Activated naive CD4-positive, alpha-beta T cell treated with Interleukin-2 at 50 U/mL for 16 hours (primary cell): ENCODE measurements at regions not wholly inside any gene's neighbourhood (a gene's known extent, or its start where the extent isn't known, plus 50 kb on each side); places are given as distances from the start of the nearest gene placed in this dataset.
"Not testable (repeated sequence)": the region's sequence is repeated elsewhere in the genome, so short reads cannot be mapped to it uniquely, and the experiment has no call there.

Experiments used
- DNase-seq: peaks from one replicate; pipeline ENCODE4 v3.0.0-alpha.2; 2020

DNA sequence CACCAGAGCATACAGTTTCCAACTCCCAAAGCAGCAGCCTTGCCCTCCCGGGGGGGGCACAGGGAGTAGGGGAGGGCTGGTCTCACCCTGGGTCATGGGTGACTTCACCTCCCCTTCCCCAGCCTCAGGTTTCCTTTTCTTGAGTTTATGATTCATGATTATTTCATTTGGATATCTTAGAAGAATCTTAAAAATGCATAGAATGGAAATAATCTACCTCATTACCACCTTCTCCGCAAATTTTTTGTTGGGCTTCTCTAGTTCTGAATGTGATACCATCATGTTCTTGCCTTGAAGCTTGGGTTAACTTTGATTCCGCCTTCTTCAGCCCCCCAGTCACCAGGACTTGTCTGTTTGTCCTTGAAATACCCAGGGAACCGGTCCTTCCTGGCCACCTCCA lies 148.8 kb upstream of the ROPN1 start:
- DNase-seq, result no peak

DNA sequence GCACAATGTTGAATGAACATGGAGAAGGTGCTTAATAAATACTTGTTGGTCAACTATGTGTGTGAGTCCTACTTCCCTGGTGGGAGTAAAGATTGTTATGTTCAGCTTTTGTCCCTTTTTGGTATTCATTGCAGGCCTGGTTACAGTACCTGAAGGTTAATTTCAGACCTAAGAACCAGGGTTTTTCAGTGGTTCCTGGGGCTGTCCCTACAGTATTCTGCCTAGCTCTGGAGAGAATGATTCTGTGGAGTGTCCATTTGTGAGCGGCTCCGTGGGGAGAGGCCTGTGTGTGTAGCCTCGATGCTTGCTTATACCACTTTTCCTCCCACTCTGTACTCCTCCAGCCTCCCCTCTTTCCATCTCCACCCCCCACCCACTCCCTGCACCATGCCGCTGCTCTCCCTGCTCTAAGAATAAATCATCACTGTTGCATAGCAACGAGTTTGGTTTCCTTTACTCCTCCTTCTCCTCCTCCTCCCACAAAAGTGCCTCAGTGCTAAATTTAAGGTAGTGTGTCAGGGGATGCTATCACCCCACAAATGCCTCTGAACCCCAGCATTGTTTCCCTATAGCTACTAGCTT lies 150.6 kb upstream of the ROPN1 start:
- no peak for DNase-seq

- no peak for DNase-seq
Measured at GRCh38 chr3:124143047-124143446, 151.1 kb upstream of the ROPN1 start.

DNA sequence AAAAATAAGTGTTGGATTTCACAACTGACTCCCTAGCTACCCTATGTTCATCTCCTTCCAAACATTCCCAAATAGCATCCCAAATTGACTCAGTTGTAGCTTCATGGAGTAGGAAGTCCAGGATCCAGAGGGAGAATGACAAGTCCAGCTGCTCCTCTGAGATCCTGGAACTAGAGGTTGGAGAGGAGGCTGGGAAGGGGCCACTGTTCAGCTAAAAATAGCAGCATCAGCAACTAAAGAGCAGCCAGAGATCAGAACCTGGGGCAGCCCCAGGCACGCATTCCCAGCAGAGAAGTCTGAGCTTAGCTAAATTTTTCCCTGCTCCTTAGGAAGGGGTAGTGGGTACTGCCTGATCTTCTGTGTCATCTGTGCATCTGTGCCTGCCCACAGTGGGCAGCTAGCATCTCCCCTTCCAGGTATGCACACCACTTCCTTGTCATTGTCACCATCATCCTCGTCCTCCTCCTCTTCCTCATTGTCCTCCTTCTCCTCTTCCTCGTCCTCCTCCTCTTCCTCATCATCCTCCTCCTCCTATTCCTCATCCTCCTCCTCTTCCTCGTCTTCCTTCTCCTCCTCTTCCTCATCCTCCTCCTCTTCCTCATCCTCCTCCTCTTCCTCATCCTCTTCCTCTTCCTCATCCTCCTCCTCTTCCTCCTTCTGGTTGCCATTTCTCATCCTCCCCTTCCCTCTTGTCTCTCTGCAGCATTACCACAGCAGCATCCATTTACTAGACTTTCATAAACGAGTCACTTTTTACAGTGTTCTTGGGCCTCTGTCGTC lies 152.3 kb upstream of the ROPN1 start:
- no peak for DNase-seq

GRCh38 chr3:124147429-124147828 lies 155.5 kb upstream of the ROPN1 start:
- no peak for DNase-seq

DNA sequence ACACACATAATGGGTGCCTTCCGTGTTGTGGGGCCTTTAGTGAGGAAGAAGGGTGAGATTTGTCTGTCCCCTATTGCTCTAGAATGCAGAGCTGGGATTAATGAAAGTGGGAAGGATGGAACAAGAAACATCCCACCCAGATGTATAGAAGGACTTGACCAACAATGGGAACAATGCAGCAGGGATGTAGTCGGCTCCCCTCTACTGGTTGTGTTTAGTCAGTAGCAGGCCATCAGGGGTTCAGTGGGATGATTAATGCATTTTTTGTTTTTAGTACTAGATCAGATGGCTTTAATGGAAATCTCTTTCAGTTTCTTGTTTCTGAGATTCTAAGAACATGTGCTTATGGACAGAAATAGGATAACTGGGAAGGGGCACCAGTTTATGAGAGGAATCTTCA lies 156.0 kb upstream of the ROPN1 start:
- DNase-seq, result no peak

DNA sequence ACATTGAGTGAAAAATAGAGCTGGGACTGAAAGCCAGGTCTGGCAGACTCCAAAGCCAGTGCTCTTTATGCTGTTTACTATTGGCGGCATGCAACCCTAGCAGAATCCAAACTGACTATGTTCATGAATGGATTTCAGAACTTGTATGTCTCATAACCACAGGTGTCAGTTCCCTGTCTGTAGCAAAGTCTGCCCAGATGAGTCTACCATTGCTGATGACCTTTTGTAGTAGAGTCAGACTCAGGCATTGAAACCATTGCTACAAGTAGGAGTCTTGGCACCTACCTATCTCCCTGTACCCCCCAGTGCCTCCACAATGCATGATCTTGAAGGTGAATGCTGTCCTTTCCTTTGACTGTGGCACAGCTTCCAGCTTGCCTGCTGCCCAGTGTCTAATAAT lies 157.2 kb upstream of the ROPN1 start:
- DNase-seq, result no peak

DNA sequence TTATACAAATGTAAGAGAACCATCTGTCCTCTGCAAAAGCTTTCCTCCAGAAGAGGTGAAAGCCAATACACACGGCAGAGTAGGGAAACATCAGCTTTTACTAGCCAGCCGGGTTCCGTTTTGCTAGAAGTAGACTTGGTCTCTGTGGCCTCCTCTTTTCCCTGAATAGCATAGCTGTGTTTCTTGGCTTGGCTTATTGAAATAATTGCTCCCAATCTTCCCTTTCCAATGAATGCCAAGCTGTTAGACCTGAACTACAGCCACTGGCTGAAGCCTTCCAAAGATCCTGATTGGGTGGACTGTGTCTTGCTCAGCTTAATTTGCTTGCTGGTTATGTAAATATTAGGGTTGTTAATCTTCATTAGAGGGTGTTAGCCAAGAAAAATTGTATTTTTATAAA lies 157.8 kb upstream of the ROPN1 start:
- no peak for DNase-seq

GRCh38 chr3:124152891-124153290 lies 161.0 kb upstream of the ROPN1 start:
- DNase-seq, result not testable (repeated sequence)

GRCh38 chr3:124156866-124157712 lies 165.2 kb upstream of the ROPN1 start:
- DNase-seq, result no peak

GRCh38 chr3:124157748-124158147 lies 165.8 kb upstream of the ROPN1 start:
- no peak for DNase-seq

DNA sequence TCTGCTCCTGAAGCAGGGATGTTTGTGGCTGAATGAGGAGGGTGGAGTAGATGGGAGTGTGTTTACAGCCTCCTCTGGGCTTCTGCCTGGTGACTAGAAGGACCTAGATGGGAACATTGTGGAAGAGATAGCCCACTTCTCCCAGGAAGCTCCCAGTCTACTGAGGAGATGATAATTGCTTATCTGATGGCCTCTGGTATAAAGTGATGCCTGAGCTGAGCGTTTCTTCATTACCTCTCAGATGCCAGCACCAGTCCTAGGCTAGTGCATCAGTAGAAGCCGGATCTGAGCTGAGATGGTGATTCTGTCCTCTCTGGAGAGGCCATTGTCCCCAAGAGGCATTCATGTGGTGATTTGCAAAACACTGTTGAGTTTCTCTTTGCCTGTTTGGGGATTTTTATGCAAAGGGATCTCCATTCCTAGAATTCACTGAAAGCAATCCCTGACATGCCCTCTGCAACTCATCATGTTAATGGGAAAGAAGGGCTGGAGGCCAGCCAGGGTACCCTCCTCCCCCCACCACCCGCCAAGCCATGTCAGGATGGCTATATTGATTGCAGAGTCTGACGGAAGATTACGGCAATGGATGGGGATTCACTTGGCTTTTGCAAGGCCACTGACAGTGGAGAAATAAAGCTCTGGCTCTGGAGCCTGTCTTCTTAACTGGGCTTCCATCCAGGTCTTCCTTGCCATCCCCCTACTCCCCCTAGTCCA lies 166.4 kb upstream of the ROPN1 start:
- no peak for DNase-seq

DNA sequence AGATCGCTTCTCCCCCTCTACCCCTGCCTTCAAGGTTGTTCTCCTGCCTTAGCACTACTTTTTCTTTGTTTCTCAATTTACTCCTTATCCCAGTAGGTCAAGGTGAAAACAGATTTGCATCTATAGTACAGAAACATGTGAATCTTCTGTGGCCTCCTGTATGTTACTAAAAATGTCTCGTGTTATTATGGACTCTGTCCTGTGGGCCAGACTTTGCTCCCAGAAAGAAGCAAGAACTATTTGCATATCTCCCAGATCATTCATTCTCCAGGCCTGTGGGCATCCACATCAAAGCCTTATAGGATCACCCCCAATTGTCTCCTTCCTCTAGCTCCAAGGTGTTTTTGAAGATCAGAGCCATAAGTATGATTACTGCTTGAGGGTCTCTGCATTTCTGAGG lies 169.5 kb upstream of the ROPN1 start:
- DNase-seq, result no peak

DNA sequence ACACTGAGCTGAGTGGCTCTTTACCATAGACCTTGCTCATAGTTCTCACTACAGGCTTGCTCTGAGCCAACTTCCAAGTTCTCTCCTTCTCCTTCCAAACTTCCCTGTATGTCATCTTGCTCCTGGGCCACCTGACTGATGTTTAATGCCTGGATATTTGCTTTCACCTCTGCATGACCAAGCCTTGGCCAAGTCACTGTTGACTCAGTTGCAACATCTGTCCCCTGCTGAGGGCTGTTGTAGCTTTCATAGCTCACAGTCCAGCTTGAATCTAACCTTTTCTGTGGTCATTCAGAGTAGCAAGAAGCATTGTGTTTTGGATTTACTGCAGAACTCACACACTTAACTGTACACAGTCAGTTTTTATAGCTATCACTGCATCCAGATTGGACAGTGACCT lies 171.8 kb upstream of the ROPN1 start:
- DNase-seq, result no peak

- no peak for DNase-seq
Measured at GRCh38 chr3:124168271-124168670, 176.3 kb upstream of the ROPN1 start.

- no peak for DNase-seq
Measured at GRCh38 chr3:124172283-124172682, 180.4 kb upstream of the ROPN1 start.

- DNase-seq, result no peak
Measured at GRCh38 chr3:124172816-124173215, 180.9 kb upstream of the ROPN1 start.

GRCh38 chr3:124174476-124174875 lies 182.6 kb upstream of the ROPN1 start:
- no peak for DNase-seq

- no peak for DNase-seq
Measured at GRCh38 chr3:124174910-124175874, 183.3 kb upstream of the ROPN1 start.

DNA sequence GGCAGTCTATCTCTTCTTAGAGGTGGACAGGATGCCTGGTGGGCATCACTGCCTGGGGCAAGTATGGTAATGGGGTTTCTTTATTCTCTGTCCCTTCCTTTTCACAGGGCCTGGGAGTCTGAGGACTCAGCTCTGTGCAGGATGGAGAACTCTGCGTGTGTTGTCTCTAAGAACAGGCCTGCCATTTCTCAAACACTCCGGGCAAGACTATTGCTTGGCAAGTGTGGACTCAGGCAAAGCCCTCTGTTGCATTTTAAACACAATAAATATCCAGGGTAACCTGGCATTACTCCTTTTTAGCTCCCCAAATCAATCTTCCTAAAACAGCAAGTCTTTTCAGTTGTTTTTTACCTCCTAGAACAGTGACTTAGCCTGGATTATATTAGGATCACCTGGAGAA lies 185.1 kb upstream of the ROPN1 start:
- DNase-seq, result no peak

- no peak for DNase-seq
Measured at GRCh38 chr3:124178531-124178930, 186.6 kb upstream of the ROPN1 start.

DNA sequence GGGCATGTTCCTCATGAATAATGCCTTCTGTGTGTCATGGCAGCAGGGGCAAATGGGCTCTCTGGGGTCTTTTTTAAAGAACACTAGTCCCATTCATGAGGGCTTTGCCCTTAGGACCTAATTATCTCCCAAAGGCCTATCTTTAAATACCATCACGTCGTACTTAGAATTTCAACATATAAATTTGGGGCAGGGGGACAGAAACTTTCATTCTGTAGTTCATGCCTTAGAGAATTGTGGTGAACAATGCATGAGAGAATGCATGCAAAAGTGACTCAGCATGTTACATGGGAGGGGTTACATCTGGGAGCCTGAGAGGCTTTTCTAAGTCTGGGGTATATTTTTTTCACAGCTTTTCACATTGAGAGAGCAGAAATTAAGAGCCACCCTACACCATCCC lies 208.5 kb upstream of the ROPN1 start:
- no peak for DNase-seq
